ENCODE measurements at regions not wholly inside any gene's neighbourhood (a gene's known extent, or its start where the extent isn't known, plus 50 kb on each side); places are given as distances from the start of the nearest gene placed in this dataset.
"Not testable (repeated sequence)": the region's sequence is repeated elsewhere in the genome, so short reads cannot be mapped to it uniquely, and the experiment has no call there.

- no peak for DNase-seq
These were observed 132.8 kb upstream of the SPATS2L start for GRCh38 chr2:200173691-200174090.

GRCh38 chr2:200174433-200175216, 131.9 kb upstream of the SPATS2L start:
- no peak for DNase-seq

GRCh38 chr2:200177971-200178911, 128.3 kb upstream of the SPATS2L start:
- no peak for DNase-seq

GRCh38 chr2:200179151-200179550, 127.3 kb upstream of the SPATS2L start:
- DNase-seq, result no peak

- DNase-seq, result no peak
These were observed 125.5 kb upstream of the SPATS2L start for GRCh38 chr2:200180943-200181342.

GRCh38 chr2:200181755-200182154, 124.7 kb upstream of the SPATS2L start:
- DNase-seq, result no peak

- DNase-seq, result peak; percentile 8
These were observed 121.5 kb upstream of the SPATS2L start for GRCh38 chr2:200184748-200185627.

GRCh38 chr2:200185628-200186000, 120.9 kb upstream of the SPATS2L start:
- peak; percentile 6 for DNase-seq

GRCh38 chr2:200186002-200186401, 120.5 kb upstream of the SPATS2L start:
- DNase-seq, result no peak

- DNase-seq, result no peak
These were observed 117.6 kb upstream of the SPATS2L start for GRCh38 chr2:200188876-200189275.

- DNase-seq, result no peak
These were observed 116.5 kb upstream of the SPATS2L start for GRCh38 chr2:200189964-200190363.

GRCh38 chr2:200193331-200193730, 113.2 kb upstream of the SPATS2L start:
- no peak for DNase-seq

GRCh38 chr2:200193791-200194190, 112.7 kb upstream of the SPATS2L start:
- no peak for DNase-seq

- no peak for DNase-seq
These were observed 111.7 kb upstream of the SPATS2L start for GRCh38 chr2:200194746-200195145.

- no peak for DNase-seq
These were observed 107.5 kb upstream of the SPATS2L start for GRCh38 chr2:200199005-200199404.

- no peak for DNase-seq
These were observed 106.8 kb upstream of the SPATS2L start for GRCh38 chr2:200199576-200200263.

GRCh38 chr2:200201839-200202238, 104.7 kb upstream of the SPATS2L start:
- DNase-seq, result not testable (repeated sequence)

- no peak for DNase-seq
These were observed 103.1 kb upstream of the SPATS2L start for GRCh38 chr2:200203381-200203827.

GRCh38 chr2:200208041-200208440, 98.5 kb upstream of the SPATS2L start:
- DNase-seq, result no peak

GRCh38 chr2:200209030-200209429, 97.5 kb upstream of the SPATS2L start:
- no peak for DNase-seq

GRCh38 chr2:200211643-200212042, 94.8 kb upstream of the SPATS2L start:
- DNase-seq, result no peak
